ENCODE measurements at regions not wholly inside any gene's neighbourhood (a gene's known extent, or its start where the extent isn't known, plus 50 kb on each side); places are given as distances from the start of the nearest gene placed in this dataset.

GRCh38 chr2:198498048-198498447, 693.7 kb downstream of the PLCL1 start:
- Mint-ChIP-seq H3K36me3 (no peaks in the 10 kb centered on the region), H3K27ac (no peak overlapping the region), H3K4me3 (no peak overlapping the region), H3K27me3 (ENCODE audit: low read depth) (no peaks in the 10 kb centered on the region), H3K9me3 (no peaks in the 10 kb centered on the region), H3K4me1 (peaks cover 35% of the 10 kb centered on the region)
- DNase-seq (ENCODE audit: low spot score) (no peak), ATAC-seq (peak; percentile 59)
- POLR2A ChIA-PET = no interaction called here
- TF ChIP-seq SP1 (CRISPR knock-in tag; conservative IDR thresholded peaks at IDR 0.05) = no peak
- TF ChIP-seq ZNF671 (CRISPR knock-in tag; IDR thresholded peaks at IDR 0.05) = no peak
- TF ChIP-seq CTCF (IDR thresholded peaks at IDR 0.05) = no peak
- TF ChIP-seq ZSCAN18 (CRISPR knock-in tag; IDR thresholded peaks at IDR 0.05) = no peak
- no peak for TF ChIP-seq TP53 (CRISPR knock-in tag; IDR thresholded peaks at IDR 0.05)
- no peak for TF ChIP-seq CBFB (CRISPR knock-in tag; IDR thresholded peaks at IDR 0.05; ENCODE audit: low read depth)
- TF ChIP-seq MXD4 (CRISPR knock-in tag; IDR thresholded peaks at IDR 0.05; ENCODE audit: borderline replicate concordance) = no peak
- no peak for TF ChIP-seq PRDM15 (CRISPR knock-in tag; IDR thresholded peaks at IDR 0.05)
- no peak for TF ChIP-seq ZNF396 (CRISPR knock-in tag; IDR thresholded peaks at IDR 0.05; ENCODE audit: borderline replicate concordance)
- no peak for TF ChIP-seq ZNF281 (CRISPR knock-in tag; IDR thresholded peaks at IDR 0.05)
- no peak for TF ChIP-seq CREB1 (CRISPR knock-in tag; IDR thresholded peaks at IDR 0.05)
- TF ChIP-seq ZNF121 (CRISPR knock-in tag; IDR thresholded peaks at IDR 0.05) = no peak
- no peak for TF ChIP-seq TCF7 (CRISPR knock-in tag; IDR thresholded peaks at IDR 0.05; ENCODE audit: low read depth)
- TF ChIP-seq NR2C2 (CRISPR knock-in tag; IDR thresholded peaks at IDR 0.05) = no peak
- CTCF ChIA-PET = no interaction called here

GRCh38 chr2:198494931-198495330, 690.5 kb downstream of the PLCL1 start:
- ATAC-seq = no peak
- Mint-ChIP-seq H3K4me3 (no peak overlapping the region), H3K4me1 (peaks cover 32% of the 10 kb centered on the region), H3K27ac (no peak overlapping the region), H3K27me3 (ENCODE audit: low read depth) (no peaks in the 10 kb centered on the region), H3K9me3 (no peaks in the 10 kb centered on the region), H3K36me3 (no peaks in the 10 kb centered on the region)
- DNase-seq (ENCODE audit: low spot score) = no peak
- ChIA-PET CTCF (no interaction called here), POLR2A (no interaction called here)
- no peak for TF ChIP-seq ELF4 (CRISPR knock-in tag; IDR thresholded peaks at IDR 0.05; ENCODE audit: low read depth)
- no peak for TF ChIP-seq ZBTB43 (CRISPR knock-in tag; IDR thresholded peaks at IDR 0.05)
- TF ChIP-seq ZNF423 (CRISPR knock-in tag; IDR thresholded peaks at IDR 0.05) = no peak
- TF ChIP-seq PRRX2 (CRISPR knock-in tag; IDR thresholded peaks at IDR 0.05) = no peak
- TF ChIP-seq AFF4 (CRISPR knock-in tag; IDR thresholded peaks at IDR 0.05; ENCODE audit: borderline replicate concordance) = no peak
- TF ChIP-seq ZNF263 (CRISPR knock-in tag; IDR thresholded peaks at IDR 0.05; ENCODE audit: low read depth) = no peak

Measured in WTC11 (cell line).